MM.1S (cell line): ENCODE measurements at regions not wholly inside any gene's neighbourhood (a gene's known extent, or its start where the extent isn't known, plus 50 kb on each side); places are given as distances from the start of the nearest gene placed in this dataset.

Experiments used
- DNase-seq: peaks from one replicate; pipeline ENCODE4 v3.0.0-alpha.2; 2015
- H2AFZ ChIP-seq: fragments of 300-600 bp; sonication (generic); 2 replicates; pipeline ENCODE4 v1.6.0; 2016; ENCODE audit warnings: antibody characterized with exemption, low read length
- H3F3A ChIP-seq: fragments of 300-600 bp; sonication (generic); 2 replicates; pipeline ENCODE4 v1.6.1; 2016; ENCODE audit warnings: mild to moderate bottlenecking, antibody characterized with exemption, low read length, moderate library complexity, mixed read lengths; ENCODE audit not compliant: insufficient read depth
- H3K27ac ChIP-seq: fragments of 300-600 bp; sonication (generic); 2 replicates; pipeline ENCODE4 v1.5.1; 2016; ENCODE audit warnings: mild to moderate bottlenecking, low read length
- H3K27me3 ChIP-seq: fragments of 300-600 bp; sonication (generic); replicated peaks from 2 replicates; pipeline ENCODE4 v1.6.0; 2016; ENCODE audit warnings: low read length; ENCODE audit not compliant: insufficient read depth
- H3K36me3 ChIP-seq: fragments of 300-600 bp; sonication (generic); replicated peaks from 2 replicates; pipeline ENCODE4 v1.6.1; 2016; ENCODE audit warnings: mild to moderate bottlenecking, low read length, mixed read lengths; ENCODE audit not compliant: insufficient read depth
- H3K4me1 ChIP-seq: fragments of 300-600 bp; sonication (generic); 2 replicates; pipeline ENCODE4 v1.6.1; 2016; ENCODE audit warnings: low read length, mixed read lengths
- H3K4me2 ChIP-seq: fragments of 300-600 bp; sonication (generic); 2 replicates; pipeline ENCODE4 v1.6.0; 2016; ENCODE audit warnings: low read depth, low read length
- H3K4me3 ChIP-seq: fragments of 300-600 bp; sonication (generic); 2 replicates; pipeline ENCODE4 v1.5.1; 2016; ENCODE audit warnings: low read length, mixed read lengths
- H3K79me2 ChIP-seq: fragments of 300-600 bp; sonication (generic); 2 replicates; pipeline ENCODE4 v1.6.1; 2016; ENCODE audit warnings: mixed run types, low read length, mixed read lengths
- H3K9ac ChIP-seq: fragments of 300-600 bp; sonication (generic); 2 replicates; pipeline ENCODE4 v1.6.1; 2016; ENCODE audit warnings: low read length, mixed read lengths
- H3K9me2 ChIP-seq: fragments of 300-600 bp; sonication (generic); replicated peaks from 2 replicates; pipeline ENCODE4 v1.6.1; 2016; ENCODE audit warnings: mild to moderate bottlenecking, low read length, mixed read lengths; ENCODE audit not compliant: insufficient read depth
- H3K9me3 ChIP-seq: fragments of 300-600 bp; sonication (generic); replicated peaks from 2 replicates; pipeline ENCODE4 v1.6.1; 2016; ENCODE audit warnings: mild to moderate bottlenecking, low read length, mixed read lengths; ENCODE audit not compliant: insufficient read depth
- H4K20me1 ChIP-seq: fragments of 300-600 bp; sonication (generic); 2 replicates; pipeline ENCODE4 v1.6.1; 2016; ENCODE audit warnings: mild to moderate bottlenecking, low read length, moderate library complexity, mixed read lengths; ENCODE audit not compliant: insufficient read depth
- EZH2 ChIP-seq: fragments of 300-600 bp; sonication (generic); optimal IDR thresholded peaks from 2 replicates; pipeline ENCODE3; 2017; ENCODE audit warnings: low read depth, mild to moderate bottlenecking, antibody characterized with exemption, low read length, mixed read lengths
- EZH2phosphoT487 ChIP-seq: fragments of 300-600 bp; sonication (generic); IDR thresholded peaks from 2 replicates; pipeline ENCODE4 v1.6.1; 2018; ENCODE audit warnings: antibody characterized with exemption, low read length
- TF ChIP-seq, protein P1 (sequence below): fragments of 300-600 bp; sonication (generic); IDR thresholded peaks from 2 replicates; pipeline ENCODE4 v1.5.1; 2016; ENCODE audit warnings: antibody characterized with exemption, low read length, mixed read lengths

DNA sequence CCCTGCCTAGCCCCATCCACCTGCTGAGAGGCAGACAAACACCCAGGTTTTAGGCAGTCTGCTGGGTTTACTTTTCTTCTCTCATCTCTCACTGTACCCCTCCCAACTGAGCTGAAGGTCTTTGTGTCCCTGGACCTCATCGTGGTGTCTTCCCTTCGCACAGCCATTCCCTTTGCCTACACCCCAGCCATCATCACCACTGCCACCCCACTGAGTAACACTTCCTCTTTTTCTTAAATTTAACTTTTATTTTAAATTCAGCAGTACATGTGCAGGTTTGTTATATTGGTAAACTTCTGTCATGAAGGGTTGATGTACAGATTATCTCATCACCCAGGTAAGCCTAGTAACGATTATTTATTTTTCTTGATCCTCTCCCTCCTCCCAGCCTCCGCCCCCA, 188.3 kb upstream of the MON1B start:
- no peaks in the 10 kb centered on the region for H3K79me2 ChIP-seq
- H2AFZ ChIP-seq = no peak overlapping the region
- H3K9me3 ChIP-seq = no peaks in the 10 kb centered on the region
- H3K4me2 ChIP-seq = no peak overlapping the region
- H3K27ac ChIP-seq = no peak overlapping the region
- H4K20me1 ChIP-seq = no peaks in the 10 kb centered on the region
- H3F3A ChIP-seq = no peaks in the 10 kb centered on the region
- no peak for TF ChIP-seq EZH2phosphoT487
- TF ChIP-seq EZH2 = no peak
- TF ChIP-seq, protein P1, sequence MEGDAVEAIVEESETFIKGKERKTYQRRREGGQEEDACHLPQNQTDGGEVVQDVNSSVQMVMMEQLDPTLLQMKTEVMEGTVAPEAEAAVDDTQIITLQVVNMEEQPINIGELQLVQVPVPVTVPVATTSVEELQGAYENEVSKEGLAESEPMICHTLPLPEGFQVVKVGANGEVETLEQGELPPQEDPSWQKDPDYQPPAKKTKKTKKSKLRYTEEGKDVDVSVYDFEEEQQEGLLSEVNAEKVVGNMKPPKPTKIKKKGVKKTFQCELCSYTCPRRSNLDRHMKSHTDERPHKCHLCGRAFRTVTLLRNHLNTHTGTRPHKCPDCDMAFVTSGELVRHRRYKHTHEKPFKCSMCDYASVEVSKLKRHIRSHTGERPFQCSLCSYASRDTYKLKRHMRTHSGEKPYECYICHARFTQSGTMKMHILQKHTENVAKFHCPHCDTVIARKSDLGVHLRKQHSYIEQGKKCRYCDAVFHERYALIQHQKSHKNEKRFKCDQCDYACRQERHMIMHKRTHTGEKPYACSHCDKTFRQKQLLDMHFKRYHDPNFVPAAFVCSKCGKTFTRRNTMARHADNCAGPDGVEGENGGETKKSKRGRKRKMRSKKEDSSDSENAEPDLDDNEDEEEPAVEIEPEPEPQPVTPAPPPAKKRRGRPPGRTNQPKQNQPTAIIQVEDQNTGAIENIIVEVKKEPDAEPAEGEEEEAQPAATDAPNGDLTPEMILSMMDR = no peak
- no peaks in the 10 kb centered on the region for H3K9me2 ChIP-seq
- H3K9ac ChIP-seq = no peak overlapping the region
- H3K4me3 ChIP-seq = no peak overlapping the region
- H3K27me3 ChIP-seq = no peaks in the 10 kb centered on the region
- no peaks in the 10 kb centered on the region for H3K36me3 ChIP-seq
- no peak for DNase-seq
- H3K4me1 ChIP-seq = no peaks in the 10 kb centered on the region

DNA sequence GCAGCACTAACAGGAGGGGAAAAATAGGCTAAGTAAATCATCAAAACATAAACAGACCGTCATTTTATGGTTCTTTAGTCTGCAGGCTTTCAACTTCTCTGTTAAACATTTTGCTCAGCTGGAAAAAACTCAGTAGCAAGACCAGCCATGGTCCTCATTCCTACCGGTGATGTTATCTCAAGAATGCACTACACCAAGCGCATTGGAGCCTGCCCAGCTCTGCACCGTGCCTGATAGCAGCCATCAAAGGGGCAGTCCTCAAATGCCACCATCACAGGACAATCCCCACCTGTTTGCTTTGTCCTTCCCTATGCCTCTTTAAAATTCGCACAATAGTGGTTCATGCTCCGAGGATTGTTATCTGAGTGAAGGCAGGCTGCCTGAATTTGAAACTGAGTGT, 181.5 kb upstream of the MON1B start:
- TF ChIP-seq EZH2 = no peak
- TF ChIP-seq EZH2phosphoT487 = no peak
- TF ChIP-seq, protein P1 = no peak
- Histone ChIP-seq H3K4me3 (no peak overlapping the region), H3K79me2 (no peaks in the 10 kb centered on the region), H3K9me3 (no peaks in the 10 kb centered on the region), H3K27me3 (no peaks in the 10 kb centered on the region), H3K27ac (no peak overlapping the region), H3F3A (no peaks in the 10 kb centered on the region), H2AFZ (no peak overlapping the region), H3K36me3 (no peaks in the 10 kb centered on the region), H3K9ac (no peak overlapping the region), H3K9me2 (no peaks in the 10 kb centered on the region), H3K4me1 (no peaks in the 10 kb centered on the region), H3K4me2 (no peak overlapping the region), H4K20me1 (no peaks in the 10 kb centered on the region)
- no peak for DNase-seq

DNA sequence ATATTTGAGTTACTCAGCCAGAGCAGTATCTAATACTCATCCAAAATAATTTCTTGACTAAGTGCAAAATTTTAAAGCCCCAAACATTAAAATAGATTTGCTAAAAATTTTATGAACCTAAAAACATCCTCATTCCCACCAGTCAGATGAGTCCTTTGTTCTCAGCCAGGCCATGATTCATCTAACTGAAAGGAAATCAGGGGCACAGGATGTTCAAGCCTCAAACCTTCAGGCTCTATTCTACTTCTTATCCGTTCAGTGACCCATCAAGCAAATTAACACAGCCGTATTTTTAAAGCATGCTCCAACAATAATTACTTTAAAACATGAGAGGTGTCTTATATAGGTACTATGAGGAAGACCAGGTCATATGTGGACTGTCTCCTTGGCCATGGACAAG, 176.5 kb upstream of the MON1B start:
- Histone ChIP-seq H3K9ac (no peak overlapping the region), H3F3A (no peaks in the 10 kb centered on the region), H3K27me3 (no peaks in the 10 kb centered on the region), H3K36me3 (no peaks in the 10 kb centered on the region), H3K4me3 (no peak overlapping the region), H3K4me1 (no peaks in the 10 kb centered on the region), H3K9me3 (no peaks in the 10 kb centered on the region), H3K79me2 (no peaks in the 10 kb centered on the region), H3K4me2 (no peak overlapping the region), H3K9me2 (no peaks in the 10 kb centered on the region), H2AFZ (no peak overlapping the region), H4K20me1 (no peaks in the 10 kb centered on the region), H3K27ac (no peak overlapping the region)
- TF ChIP-seq EZH2 = no peak
- TF ChIP-seq, protein P1 = no peak
- no peak for TF ChIP-seq EZH2phosphoT487
- no peak for DNase-seq

- Histone ChIP-seq H3K4me1 (no peaks in the 10 kb centered on the region), H3K9me3 (no peaks in the 10 kb centered on the region), H2AFZ (no peak overlapping the region)
These were observed 160.4 kb upstream of the MON1B start for GRCh38 chr16:77030600-77030999.

More at GRCh38 chr16:77030600-77030999, 160.4 kb upstream of the MON1B start:
- Histone ChIP-seq H3K4me2 (no peak overlapping the region), H3K27me3 (no peaks in the 10 kb centered on the region), H3K79me2 (no peaks in the 10 kb centered on the region), H3K9me2 (no peaks in the 10 kb centered on the region), H3F3A (no peaks in the 10 kb centered on the region), H3K9ac (no peak overlapping the region), H4K20me1 (no peaks in the 10 kb centered on the region), H3K27ac (no peak overlapping the region), H3K4me3 (no peak overlapping the region), H3K36me3 (no peaks in the 10 kb centered on the region)
- TF ChIP-seq EZH2phosphoT487 = no peak
- TF ChIP-seq, protein P1 = no peak
- TF ChIP-seq EZH2 = no peak
- no peak for DNase-seq
